Transverse colon (tissue), 4 donors: ENCODE measurements at regions not wholly inside any gene's neighbourhood (a gene's known extent, or its start where the extent isn't known, plus 50 kb on each side); places are given as distances from the start of the nearest gene placed in this dataset.

Experiments
- DNase-seq: peaks from one replicate; pipeline ENCODE4 v3.0.0-alpha.2; 2019
- H3K27ac ChIP-seq, 4 donors: fragments of 200-600 bp; sonication (generic); 2 replicates each; pipeline ENCODE4 v1.5.1; 2016 to 2018; ENCODE audit warnings: inconsistent platforms in 4 of 4
- H3K27me3 ChIP-seq: fragments of 200-600 bp; sonication (generic); 2 replicates; pipeline ENCODE4 v1.5.1; 2017; ENCODE audit warnings: inconsistent platforms
- H3K36me3 ChIP-seq, 4 donors: fragments of 200-600 bp; sonication (generic); 2 replicates each; pipeline ENCODE4 v1.5.1; 2017 to 2019; ENCODE audit warnings: inconsistent platforms in 4 of 4
- H3K4me1 ChIP-seq, 4 donors: fragments of 200-600 bp; sonication (generic); 2 replicates each; pipeline ENCODE4 v1.5.1; 2017 to 2020; ENCODE audit warnings: inconsistent platforms in 4 of 4
- H3K4me3 ChIP-seq, 4 donors: fragments of 200-600 bp; sonication (generic); 1 replicate in 1 of 4; 2 replicates in 3 of 4; pipeline versions ENCODE4 v1.5.1 to v1.6.1; 2017 to 2019; ENCODE audit warnings: inconsistent platforms in 4 of 4
- H3K9me3 ChIP-seq, 2 donors: fragments of 200-600 bp; sonication (generic); 2 replicates each; pipeline ENCODE4 v1.5.1; 2017 to 2019; ENCODE audit warnings: inconsistent platforms in 2 of 2
- CTCF ChIP-seq, 5 experiments: fragments of 200-600 bp in 3 of 5; fragments of 450-650 bp in 2 of 5; sonication (generic) in 3 of 5; IDR thresholded peaks; 1 replicate in 2 of 5; 2 replicates in 3 of 5; pipeline ENCODE4 v1.5.1; 2016 to 2017; ENCODE audit warnings: antibody characterized with exemption in 5 of 5, inconsistent platforms in 3 of 5, mild to moderate bottlenecking in 2 of 5, moderate library complexity in 1 of 5
- EP300 ChIP-seq: sonication (generic); formaldehyde crosslinking; IDR thresholded peaks from one replicate; pipeline ENCODE4 v1.6.1; 2017; ENCODE audit warnings: antibody characterized with exemption, low read depth
- POLR2A ChIP-seq: fragments of 450-650 bp; IDR thresholded peaks from one replicate; pipeline ENCODE4 v1.6.1; 2016; ENCODE audit warnings: antibody characterized with exemption, mild to moderate bottlenecking, moderate library complexity
- POLR2AphosphoS5 ChIP-seq, 3 donors: sonication (generic); formaldehyde crosslinking; IDR thresholded peaks; one replicate each; pipeline ENCODE4 v1.6.1; 2016; ENCODE audit warnings: antibody characterized with exemption in 3 of 3
- WGBS, 2 donors: methylation state at CpG; one replicate each; pipeline ENCODE4 v1.1.5; 2018; ENCODE audit warnings: low coverage in 1 of 2; 5-methylcytosine and 5-hydroxymethylcytosine counted together
- in situ Hi-C, 4 donors: fragments of 200-750 bp; cut with MboI; loops; one replicate each; pipeline versions ENCODE4 v1.15.0 to v1.15.1; 2017; ENCODE audit warnings: low sequenced_read_pairs in 3 of 4, low pct_ligation_motif_present in 1 of 4, low pct_unique_long_range_greater_than_20kb in 1 of 4
- intact Hi-C: fragments of 100-400 bp; cut with DNase I; formaldehyde crosslinking; loops from one replicate; pipeline ENCODE4 v1.15.1; 2023; ENCODE audit warnings: low total_unique reads

- Histone ChIP-seq H3K4me3 (no peak overlapping the region), H3K9me3 (no peaks in the 10 kb centered on the region), H3K27me3 (no peaks in the 10 kb centered on the region), H3K36me3 (no peaks in the 10 kb centered on the region), H3K4me1 (no peaks in the 10 kb centered on the region), H3K27ac (no peak overlapping the region)
- 50 to 74% methylated on average over 1 to 3 of the region's 3 CpGs for WGBS, 2 donors
- in situ Hi-C loops = no loop called here
- TF ChIP-seq POLR2AphosphoS5 (IDR thresholded peaks at IDR 0.05) (no peak), POLR2A (no peak), CTCF (IDR thresholded peaks at IDR 0.05) (no peak), EP300 (no peak)
- DNase-seq = no peak
- intact Hi-C loops = no loop called here
These were observed 105.0 kb upstream of the ADGRL2 start for GRCh38 chr1:81695741-81696140.

- Histone ChIP-seq H3K36me3 (no peaks in the 10 kb centered on the region), H3K27ac (no peak overlapping the region), H3K27me3 (no peaks in the 10 kb centered on the region), H3K4me3 (no peak overlapping the region), H3K4me1 (no peaks in the 10 kb centered on the region), H3K9me3 (no peaks in the 10 kb centered on the region)
- 78 to 86% methylated on average over 2 of the region's 2 CpGs for WGBS, 2 donors
- TF ChIP-seq POLR2AphosphoS5 (IDR thresholded peaks at IDR 0.05) (no peak), EP300 (no peak)
- DNase-seq = no peak
- in situ Hi-C loops = no loop called here
- intact Hi-C loops = no loop called here
These were observed 107.4 kb upstream of the ADGRL2 start for GRCh38 chr1:81693316-81693715.

- no peaks in the 10 kb centered on the region for H3K27me3 ChIP-seq
- intact Hi-C loops (no loop called here), in situ Hi-C loops (no loop called here)
- no peak overlapping the region for H3K4me3 ChIP-seq
- H3K27ac ChIP-seq = no peak overlapping the region
- WGBS, 2 donors = 52 to 59% methylated on average over 5 of the region's 5 CpGs
- H3K9me3 ChIP-seq = no peaks in the 10 kb centered on the region
- TF ChIP-seq CTCF (IDR thresholded peaks at IDR 0.05) = no peak
- TF ChIP-seq POLR2A = no peak
- no peak for TF ChIP-seq EP300
- no peak for TF ChIP-seq POLR2AphosphoS5 (IDR thresholded peaks at IDR 0.05)
- no peaks in the 10 kb centered on the region for H3K36me3 ChIP-seq
- no peaks in the 10 kb centered on the region for H3K4me1 ChIP-seq
- no peak for DNase-seq
These were observed 109.9 kb upstream of the ADGRL2 start for GRCh38 chr1:81690676-81691453.

DNA sequence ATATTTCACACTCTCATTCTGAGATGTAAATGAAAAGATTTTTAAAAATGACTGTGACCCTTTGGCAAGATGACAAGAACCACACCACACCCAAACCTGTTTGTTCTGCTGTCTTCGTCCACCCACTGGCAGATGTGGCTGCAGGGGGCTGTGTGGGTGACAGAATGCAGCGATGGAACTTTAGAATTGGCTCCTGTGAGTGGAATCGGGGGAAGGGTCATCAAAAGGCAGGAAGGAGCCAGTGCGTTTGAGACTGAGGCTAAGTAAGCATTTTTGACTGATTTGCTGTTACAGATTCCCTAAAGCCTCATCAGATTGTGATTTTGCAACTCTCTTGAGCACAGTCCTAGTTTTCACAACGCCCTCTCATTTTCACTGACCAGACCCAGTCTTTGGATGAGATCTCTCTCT, 111.2 kb upstream of the ADGRL2 start:
- 44 to 54% methylated on average over 3 to 5 of the region's 5 CpGs for WGBS, 2 donors
- intact Hi-C loops (no loop called here), in situ Hi-C loops (no loop called here)
- Histone ChIP-seq H3K4me3 (no peak overlapping the region), H3K27ac (no peak overlapping the region), H3K9me3 (no peaks in the 10 kb centered on the region), H3K36me3 (no peaks in the 10 kb centered on the region), H3K4me1 (no peaks in the 10 kb centered on the region), H3K27me3 (no peaks in the 10 kb centered on the region)
- no peak for DNase-seq
- TF ChIP-seq CTCF (IDR thresholded peaks at IDR 0.05) (no peak), POLR2A (no peak), EP300 (no peak), POLR2AphosphoS5 (IDR thresholded peaks at IDR 0.05) (no peak)

DNA sequence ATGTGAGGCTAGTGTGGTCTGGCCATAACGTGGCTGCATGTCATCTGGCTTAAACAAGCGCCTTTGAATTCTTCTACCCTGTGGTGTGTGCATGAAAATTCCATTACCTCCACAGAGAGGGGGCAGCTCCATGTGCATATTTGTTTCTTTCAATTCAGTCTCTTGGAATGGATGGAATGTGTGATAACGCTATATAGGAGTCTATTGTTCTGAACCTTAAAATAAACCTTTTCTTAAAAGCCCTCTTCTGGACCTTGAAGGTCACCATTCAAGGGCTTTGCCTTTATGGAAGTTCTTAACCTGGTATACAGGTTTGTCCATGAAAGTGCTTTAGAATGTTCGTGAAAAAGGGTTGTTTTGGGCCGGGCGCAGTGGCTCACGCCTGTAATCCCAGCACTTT, 118.2 kb upstream of the ADGRL2 start:
- Histone ChIP-seq H3K9me3 (no peaks in the 10 kb centered on the region), H3K36me3 (no peaks in the 10 kb centered on the region), H3K27me3 (no peaks in the 10 kb centered on the region), H3K4me1 (peaks cover 0 to 10% (median 4%) of the 10 kb centered on the region in 4 donors), H3K27ac (no peak overlapping the region), H3K4me3 (no peak overlapping the region)
- 79 to 81% methylated on average over 4 to 7 of the region's 7 CpGs for WGBS, 2 donors
- no peak for TF ChIP-seq EP300
- no peak for TF ChIP-seq POLR2A
- TF ChIP-seq POLR2AphosphoS5 (IDR thresholded peaks at IDR 0.05) = no peak
- no peak for TF ChIP-seq CTCF (IDR thresholded peaks at IDR 0.05)
- no peak for DNase-seq
- in situ Hi-C loops = no loop called here
- intact Hi-C loops = no loop called here
